Smooth muscle cell (in vitro differentiated cells): ENCODE measurements at regions not wholly inside any gene's neighbourhood (a gene's known extent, or its start where the extent isn't known, plus 50 kb on each side); places are given as distances from the start of the nearest gene placed in this dataset.

Experiments
- DNase-seq: peaks from one replicate; lab custom pipeline; 2025; ENCODE audit not compliant: unreplicated experiment; lab: John Stamatoyannopoulos, UW
- H2AFZ ChIP-seq: fragments of 200-600 bp; sonication (generic); 2 replicates; pipeline ENCODE4 v1.6.0; 2016; ENCODE audit warnings: antibody characterized with exemption, low read depth, mild to moderate bottlenecking
- H3F3A ChIP-seq: fragments of 200-600 bp; sonication (generic); 2 replicates; pipeline ENCODE4 v1.6.0; 2017; ENCODE audit warnings: antibody characterized with exemption, low read depth
- H3K27ac ChIP-seq: fragments of 200-600 bp; sonication (generic); 2 replicates; pipeline ENCODE4 v1.5.1; 2016; ENCODE audit warnings: low read depth, mild to moderate bottlenecking
- H3K27me3 ChIP-seq: fragments of 200-600 bp; sonication (generic); 2 replicates; pipeline ENCODE4 v1.6.1; 2016; ENCODE audit warnings: low read depth, mild to moderate bottlenecking
- H3K36me3 ChIP-seq: fragments of 200-600 bp; sonication (generic); 2 replicates; pipeline ENCODE4 v1.5.1; 2016; ENCODE audit warnings: low read depth
- H3K4me1 ChIP-seq: fragments of 200-600 bp; sonication (generic); 2 replicates; pipeline ENCODE4 v1.5.1; 2016; ENCODE audit warnings: low read depth
- H3K4me2 ChIP-seq: fragments of 200-600 bp; sonication (generic); 2 replicates; pipeline ENCODE4 v1.6.0; 2016; ENCODE audit warnings: mild to moderate bottlenecking
- H3K4me3 ChIP-seq: fragments of 200-600 bp; sonication (generic); 2 replicates; pipeline ENCODE4 v1.5.1; 2016; ENCODE audit warnings: mild to moderate bottlenecking
- H3K79me2 ChIP-seq: fragments of 200-600 bp; sonication (generic); 2 replicates; pipeline ENCODE4 v1.6.0; 2016; ENCODE audit warnings: low read depth, mild to moderate bottlenecking
- H3K9ac ChIP-seq: fragments of 200-600 bp; sonication (generic); 2 replicates; pipeline ENCODE4 v1.6.0; 2016; ENCODE audit warnings: low read depth
- H3K9me3 ChIP-seq: fragments of 200-600 bp; sonication (generic); replicated peaks from 2 replicates; pipeline ENCODE4 v1.5.1; 2016; ENCODE audit warnings: low read depth
- H4K20me1 ChIP-seq: fragments of 200-600 bp; sonication (generic); 2 replicates; pipeline ENCODE4 v1.6.0; 2016; ENCODE audit warnings: low read depth
- WGBS: methylation state at CpG from one replicate; pipeline ENCODE4 v1.1.7; 2016; ENCODE audit warnings: low lambda C conversion rate; 5-methylcytosine and 5-hydroxymethylcytosine counted together
- TF ChIP-seq, protein P1 (sequence below): fragments of 200-600 bp; sonication (generic); IDR thresholded peaks from 2 replicates; pipeline ENCODE4 v1.5.1; 2017; ENCODE audit warnings: borderline replicate concordance, mild to moderate bottlenecking, antibody characterized with exemption; ENCODE audit not compliant: insufficient read depth, poor library complexity, severe bottlenecking

DNA sequence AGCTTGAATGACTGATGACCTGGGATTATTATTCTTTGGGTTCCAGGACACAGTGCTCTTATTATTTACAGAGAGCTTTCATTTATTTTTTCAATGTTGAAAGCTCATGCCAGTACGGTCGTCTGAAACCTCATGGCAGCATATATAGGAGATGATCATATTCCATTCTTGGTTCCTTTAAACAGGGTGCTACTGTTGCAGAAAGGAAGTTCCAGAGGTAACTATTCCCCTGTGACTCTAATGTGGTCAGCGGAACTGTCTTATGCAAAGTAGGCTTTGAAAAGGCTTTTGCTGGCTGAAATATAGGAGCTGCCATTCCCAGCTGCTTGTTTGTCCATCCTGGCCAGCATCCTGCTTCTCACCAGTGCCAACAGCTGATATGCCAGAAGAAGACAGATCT is 208.3 kb upstream of the LEF1 start:
- Histone ChIP-seq H3K9me3 (no peaks in the 10 kb centered on the region), H3K4me2 (no peak overlapping the region), H3K4me1 (peaks cover 3% of the 10 kb centered on the region), H3K27me3 (no peaks in the 10 kb centered on the region), H3K4me3 (no peak overlapping the region), H4K20me1 (no peaks in the 10 kb centered on the region), H2AFZ (no peak overlapping the region), H3K27ac (no peak overlapping the region), H3K36me3 (no peaks in the 10 kb centered on the region), H3K79me2 (no peaks in the 10 kb centered on the region), H3K9ac (no peak overlapping the region), H3F3A (no peaks in the 10 kb centered on the region)
- WGBS = 89% methylated on average over 3 of the region's 3 CpGs
- DNase-seq = no peak
- TF ChIP-seq, protein P1, sequence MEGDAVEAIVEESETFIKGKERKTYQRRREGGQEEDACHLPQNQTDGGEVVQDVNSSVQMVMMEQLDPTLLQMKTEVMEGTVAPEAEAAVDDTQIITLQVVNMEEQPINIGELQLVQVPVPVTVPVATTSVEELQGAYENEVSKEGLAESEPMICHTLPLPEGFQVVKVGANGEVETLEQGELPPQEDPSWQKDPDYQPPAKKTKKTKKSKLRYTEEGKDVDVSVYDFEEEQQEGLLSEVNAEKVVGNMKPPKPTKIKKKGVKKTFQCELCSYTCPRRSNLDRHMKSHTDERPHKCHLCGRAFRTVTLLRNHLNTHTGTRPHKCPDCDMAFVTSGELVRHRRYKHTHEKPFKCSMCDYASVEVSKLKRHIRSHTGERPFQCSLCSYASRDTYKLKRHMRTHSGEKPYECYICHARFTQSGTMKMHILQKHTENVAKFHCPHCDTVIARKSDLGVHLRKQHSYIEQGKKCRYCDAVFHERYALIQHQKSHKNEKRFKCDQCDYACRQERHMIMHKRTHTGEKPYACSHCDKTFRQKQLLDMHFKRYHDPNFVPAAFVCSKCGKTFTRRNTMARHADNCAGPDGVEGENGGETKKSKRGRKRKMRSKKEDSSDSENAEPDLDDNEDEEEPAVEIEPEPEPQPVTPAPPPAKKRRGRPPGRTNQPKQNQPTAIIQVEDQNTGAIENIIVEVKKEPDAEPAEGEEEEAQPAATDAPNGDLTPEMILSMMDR = no peak

DNA sequence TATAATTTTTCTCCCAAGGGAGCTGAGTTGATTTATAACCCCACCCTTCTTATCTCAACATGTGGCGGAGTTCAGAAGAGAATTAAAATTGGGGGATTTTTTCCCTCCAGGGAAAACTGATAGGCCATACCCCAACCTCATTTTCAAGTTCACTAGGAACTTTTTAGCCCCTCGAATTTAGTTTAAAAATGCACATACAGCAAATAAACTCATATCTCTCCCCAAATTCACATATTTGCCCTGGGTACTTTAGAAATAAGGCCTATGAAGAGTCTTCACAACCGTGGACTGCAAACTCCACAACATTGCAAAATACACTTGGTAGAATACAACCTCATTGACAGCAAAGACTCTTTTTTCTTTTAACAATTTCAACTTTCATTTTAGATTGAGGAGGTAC is 206.7 kb upstream of the LEF1 start:
- Histone ChIP-seq H3K27ac (no peak overlapping the region), H3K27me3 (no peaks in the 10 kb centered on the region), H3K36me3 (no peaks in the 10 kb centered on the region), H4K20me1 (no peaks in the 10 kb centered on the region), H3K9ac (no peak overlapping the region), H3K79me2 (no peaks in the 10 kb centered on the region), H3K4me2 (no peak overlapping the region), H3K4me3 (no peak overlapping the region), H3K4me1 (peaks cover 18% of the 10 kb centered on the region), H3F3A (no peaks in the 10 kb centered on the region), H3K9me3 (no peaks in the 10 kb centered on the region), H2AFZ (no peak overlapping the region)
- DNase-seq = no peak
- 84% methylated on average over 3 of the region's 3 CpGs for WGBS
- TF ChIP-seq, protein P1 = no peak

DNA sequence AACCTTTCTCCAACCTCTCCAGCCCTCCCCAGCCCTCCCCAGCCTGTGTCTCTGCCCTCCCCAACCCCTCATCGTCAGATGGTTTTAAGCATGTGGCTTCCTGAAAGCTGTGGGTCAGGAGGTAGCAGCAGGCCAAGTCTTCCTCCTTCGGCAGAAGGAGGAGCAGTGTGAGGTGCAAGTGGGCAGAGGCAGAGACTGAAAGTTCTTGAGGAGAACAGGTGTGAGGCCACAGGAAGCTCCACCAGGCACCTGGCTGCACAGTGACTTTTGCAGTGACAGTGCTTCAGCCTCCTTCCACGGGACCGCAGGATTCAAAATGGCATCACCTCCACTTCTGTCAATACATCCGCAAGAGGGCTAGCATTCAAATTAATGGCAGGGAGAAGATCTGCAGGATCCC is 203.9 kb upstream of the LEF1 start:
- Histone ChIP-seq H3K4me3 (no peak overlapping the region), H3K27ac (no peak overlapping the region), H4K20me1 (no peaks in the 10 kb centered on the region), H3K27me3 (no peaks in the 10 kb centered on the region), H3K9me3 (no peaks in the 10 kb centered on the region), H3K9ac (no peak overlapping the region), H3K4me2 (no peak overlapping the region), H3K36me3 (no peaks in the 10 kb centered on the region), H2AFZ (no peak overlapping the region), H3K79me2 (no peaks in the 10 kb centered on the region), H3K4me1 (peaks cover 28% of the 10 kb centered on the region), H3F3A (no peaks in the 10 kb centered on the region)
- TF ChIP-seq, protein P1 = no peak
- 93% methylated on average over 5 of the region's 5 CpGs for WGBS
- DNase-seq = no peak

DNA sequence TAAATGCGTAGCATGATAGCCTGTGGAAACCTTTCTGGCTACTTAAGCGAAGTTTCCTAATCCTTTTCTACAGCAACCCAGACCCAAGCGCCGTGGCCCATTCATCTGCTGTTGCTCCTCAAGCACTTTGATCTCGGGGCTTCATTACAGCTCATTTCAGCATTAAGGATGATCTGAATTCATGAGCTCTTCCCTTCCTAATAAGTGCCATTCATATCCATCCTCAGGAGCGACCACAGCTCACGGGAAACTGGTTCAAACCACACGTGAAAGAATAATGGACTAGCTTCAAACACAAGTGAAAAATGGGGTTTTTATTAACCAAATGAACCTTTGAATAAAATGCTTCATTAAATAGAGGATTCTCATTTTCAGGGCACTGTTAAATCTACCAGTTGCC is 202.6 kb upstream of the LEF1 start:
- Histone ChIP-seq H3K9me3 (no peaks in the 10 kb centered on the region), H3F3A (no peaks in the 10 kb centered on the region), H4K20me1 (no peaks in the 10 kb centered on the region), H2AFZ (peak overlapping the region; percentile 63), H3K27ac (no peak overlapping the region), H3K9ac (no peak overlapping the region), H3K4me1 (peaks cover 28% of the 10 kb centered on the region), H3K79me2 (no peaks in the 10 kb centered on the region), H3K36me3 (no peaks in the 10 kb centered on the region), H3K4me2 (peak overlapping the region; percentile 19), H3K4me3 (no peak overlapping the region), H3K27me3 (no peaks in the 10 kb centered on the region)
- 43% methylated on average over 8 of the region's 8 CpGs for WGBS
- DNase-seq = no peak
- TF ChIP-seq, protein P1 = no peak
